GM19238 (cell line): ENCODE measurements at regions not wholly inside any gene's neighbourhood (a gene's known extent, or its start where the extent isn't known, plus 50 kb on each side); places are given as distances from the start of the nearest gene placed in this dataset.

Experiments used
- DNase-seq: peaks from one replicate; pipeline ENCODE4 v3.0.0; 2011; ENCODE audit warnings: low spot score; ENCODE audit not compliant: insufficient read length

GRCh38 chr20:12022126-12022525 is 104.4 kb downstream of the BTBD3 start:
- no peak for DNase-seq

- no peak for DNase-seq
These were observed 105.6 kb downstream of the BTBD3 start for GRCh38 chr20:12023194-12023795.

- no peak for DNase-seq
These were observed 111.1 kb downstream of the BTBD3 start for GRCh38 chr20:12028771-12029170.

- no peak for DNase-seq
These were observed 112.8 kb downstream of the BTBD3 start for GRCh38 chr20:12030470-12030869.

GRCh38 chr20:12036142-12036541 is 118.4 kb downstream of the BTBD3 start:
- no peak for DNase-seq

GRCh38 chr20:12037521-12037920 is 119.8 kb downstream of the BTBD3 start:
- no peak for DNase-seq

GRCh38 chr20:12040261-12040660 is 122.6 kb downstream of the BTBD3 start:
- no peak for DNase-seq

- DNase-seq, result no peak
These were observed 127.3 kb downstream of the BTBD3 start for GRCh38 chr20:12044969-12045368.

- no peak for DNase-seq
These were observed 130.2 kb downstream of the BTBD3 start for GRCh38 chr20:12047838-12048432.

- DNase-seq, result no peak
These were observed 131.4 kb downstream of the BTBD3 start for GRCh38 chr20:12049125-12049524.

- no peak for DNase-seq
These were observed 133.8 kb downstream of the BTBD3 start for GRCh38 chr20:12051206-12052163.

- no peak for DNase-seq
These were observed 135.7 kb downstream of the BTBD3 start for GRCh38 chr20:12053353-12053752.

- DNase-seq, result no peak
These were observed 136.9 kb downstream of the BTBD3 start for GRCh38 chr20:12054556-12054955.

GRCh38 chr20:12055161-12055560 is 137.5 kb downstream of the BTBD3 start:
- no peak for DNase-seq

GRCh38 chr20:12056839-12057238 is 139.1 kb downstream of the BTBD3 start:
- no peak for DNase-seq

GRCh38 chr20:12057778-12058177 is 140.1 kb downstream of the BTBD3 start:
- no peak for DNase-seq

GRCh38 chr20:12058216-12058615 is 140.5 kb downstream of the BTBD3 start:
- no peak for DNase-seq

GRCh38 chr20:12061466-12061865 is 143.8 kb downstream of the BTBD3 start:
- DNase-seq, result no peak

- no peak for DNase-seq
These were observed 145.5 kb downstream of the BTBD3 start for GRCh38 chr20:12063106-12063684.

- no peak for DNase-seq
These were observed 146.8 kb downstream of the BTBD3 start for GRCh38 chr20:12064540-12064939.

- no peak for DNase-seq
These were observed 150.0 kb downstream of the BTBD3 start for GRCh38 chr20:12067686-12068085.

GRCh38 chr20:12068121-12068520 is 150.4 kb downstream of the BTBD3 start:
- no peak for DNase-seq
